ENCODE measurements at regions not wholly inside any gene's neighbourhood (a gene's known extent, or its start where the extent isn't known, plus 50 kb on each side); places are given as distances from the start of the nearest gene placed in this dataset.

- TF ChIP-seq TEAD4 (CRISPR knock-in tag; IDR thresholded peaks at IDR 0.05) (no peak), ZNF263 (CRISPR knock-in tag; IDR thresholded peaks at IDR 0.05; ENCODE audit: low read depth) (no peak)
These were observed 269.2 kb downstream of the CBLL2 start (continued) for GRCh38 chrX:22541926-22542325.

GRCh38 chrX:22542641-22543040, 269.9 kb downstream of the CBLL2 start:
- POLR2A ChIA-PET: no interaction called here
- CTCF ChIA-PET: no interaction called here
- ATAC-seq (no peak), DNase-seq (ENCODE audit: low spot score) (no peak)
- peaks cover 3% of the 10 kb centered on the region; the same call in 1 of the 2 replicates for H3K27me3 Mint-ChIP-seq (ENCODE audit: low read depth)
- TF ChIP-seq JUN (CRISPR knock-in tag; IDR thresholded peaks at IDR 0.05): no peak
- TF ChIP-seq CTCF (IDR thresholded peaks at IDR 0.05): no peak
- no peaks in the 10 kb centered on the region for H3K36me3 Mint-ChIP-seq
- H3K9me3 Mint-ChIP-seq: no peaks in the 10 kb centered on the region
- no peak overlapping the region for H3K27ac Mint-ChIP-seq
- H3K4me1 Mint-ChIP-seq: peaks cover under 1% of the 10 kb centered on the region; the same call in 1 of the 2 replicates
- H3K4me3 Mint-ChIP-seq: no peak overlapping the region

- H3K36me3 Mint-ChIP-seq: no peaks in the 10 kb centered on the region
- H3K9me3 Mint-ChIP-seq: peaks cover 5% of the 10 kb centered on the region
- ATAC-seq: no peak
- TF ChIP-seq CBFB (CRISPR knock-in tag; IDR thresholded peaks at IDR 0.05; ENCODE audit: low read depth): no peak
- no peak for TF ChIP-seq ZNF416 (CRISPR knock-in tag; IDR thresholded peaks at IDR 0.05)
- TF ChIP-seq GRHL2 (CRISPR knock-in tag; IDR thresholded peaks at IDR 0.05; ENCODE audit: insufficient replicate concordance, severe bottlenecking): no peak
- TF ChIP-seq CREM (CRISPR knock-in tag; IDR thresholded peaks at IDR 0.05): no peak
- TF ChIP-seq SMAD4 (CRISPR knock-in tag; IDR thresholded peaks at IDR 0.05): no peak
- no peak for TF ChIP-seq ZMAT4 (CRISPR knock-in tag; IDR thresholded peaks at IDR 0.05)
- no peak for TF ChIP-seq SOX15 (CRISPR knock-in tag; IDR thresholded peaks at IDR 0.05)
- no peak for TF ChIP-seq RELA (CRISPR knock-in tag; IDR thresholded peaks at IDR 0.05; ENCODE audit: borderline replicate concordance)
- no peak overlapping the region for H3K4me3 Mint-ChIP-seq
- ChIA-PET CTCF (no interaction called here), POLR2A (no interaction called here)
- no peaks in the 10 kb centered on the region for H3K4me1 Mint-ChIP-seq
- no peaks in the 10 kb centered on the region for H3K27me3 Mint-ChIP-seq (ENCODE audit: low read depth)
- H3K27ac Mint-ChIP-seq: no peak overlapping the region
- DNase-seq (ENCODE audit: low spot score): no peak
These were observed 286.8 kb downstream of the CBLL2 start for GRCh38 chrX:22559506-22559905.

GRCh38 chrX:22575161-22575845, 302.6 kb downstream of the CBLL2 start:
- H3K9me3 Mint-ChIP-seq: no peaks in the 10 kb centered on the region
- ChIA-PET POLR2A (no interaction called here), CTCF (no interaction called here)
- H3K4me3 Mint-ChIP-seq: no peak overlapping the region
- H3K27ac Mint-ChIP-seq: no peak overlapping the region
- H3K4me1 Mint-ChIP-seq: no peaks in the 10 kb centered on the region
- no peaks in the 10 kb centered on the region for H3K27me3 Mint-ChIP-seq (ENCODE audit: low read depth)
- DNase-seq (ENCODE audit: low spot score): no peak
- H3K36me3 Mint-ChIP-seq: no peaks in the 10 kb centered on the region
- no peak for ATAC-seq
- no peak for TF ChIP-seq USF1 (CRISPR knock-in tag; IDR thresholded peaks at IDR 0.05)
- no peak for TF ChIP-seq SMAD4 (CRISPR knock-in tag; IDR thresholded peaks at IDR 0.05)
- no peak for TF ChIP-seq RELA (CRISPR knock-in tag; IDR thresholded peaks at IDR 0.05; ENCODE audit: borderline replicate concordance)
- no peak for TF ChIP-seq ELF4 (CRISPR knock-in tag; IDR thresholded peaks at IDR 0.05; ENCODE audit: low read depth)
- TF ChIP-seq TP53 (CRISPR knock-in tag; IDR thresholded peaks at IDR 0.05): no peak
- no peak for TF ChIP-seq HMGXB4 (CRISPR knock-in tag; IDR thresholded peaks at IDR 0.05)
- TF ChIP-seq JUN (CRISPR knock-in tag; IDR thresholded peaks at IDR 0.05): no peak
- TF ChIP-seq STAT6 (CRISPR knock-in tag; conservative IDR thresholded peaks at IDR 0.05; ENCODE audit: low read depth): no peak
- no peak for TF ChIP-seq SP1 (CRISPR knock-in tag; conservative IDR thresholded peaks at IDR 0.05)
- no peak for TF ChIP-seq ZSCAN18 (CRISPR knock-in tag; IDR thresholded peaks at IDR 0.05)
- no peak for TF ChIP-seq RORB (CRISPR knock-in tag; IDR thresholded peaks at IDR 0.05)
- TF ChIP-seq FOXJ3 (CRISPR knock-in tag; IDR thresholded peaks at IDR 0.05; ENCODE audit: borderline replicate concordance): no peak

All from WTC11 (cell line).